VCaP (cell line): ENCODE measurements at regions not wholly inside any gene's neighbourhood (a gene's known extent, or its start where the extent isn't known, plus 50 kb on each side); places are given as distances from the start of the nearest gene placed in this dataset.

Experiments used
- H3K27ac ChIP-seq: fragments of 450-650 bp; 2 replicates; pipeline ENCODE4 v1.5.1; 2017
- CTCF ChIP-seq: fragments of 450-650 bp; conservative IDR thresholded peaks from 2 replicates; pipeline ENCODE4 v1.5.1; 2017; ENCODE audit warnings: mild to moderate bottlenecking, moderate library complexity

- H3K27ac ChIP-seq, result no peak overlapping the region
- TF ChIP-seq CTCF, result no peak
Observed at GRCh38 chr1:239169276-239169675, 217.1 kb upstream of the CHRM3 start.

GRCh38 chr1:239164451-239165180, 221.8 kb upstream of the CHRM3 start:
- TF ChIP-seq CTCF, result no peak
- H3K27ac ChIP-seq, result no peak overlapping the region

GRCh38 chr1:239155466-239156091, 230.8 kb upstream of the CHRM3 start:
- H3K27ac ChIP-seq, result no peak overlapping the region
- TF ChIP-seq CTCF, result no peak

- TF ChIP-seq CTCF, result no peak
- H3K27ac ChIP-seq, result no peak overlapping the region
Observed at GRCh38 chr1:239151937-239152336, 234.4 kb upstream of the CHRM3 start.

GRCh38 chr1:239140968-239141367, 245.4 kb upstream of the CHRM3 start:
- H3K27ac ChIP-seq, result no peak overlapping the region
- no peak for TF ChIP-seq CTCF

- no peak for TF ChIP-seq CTCF
- no peak overlapping the region for H3K27ac ChIP-seq
Observed at GRCh38 chr1:239139801-239140200, 246.6 kb upstream of the CHRM3 start.

- H3K27ac ChIP-seq, result no peak overlapping the region
- TF ChIP-seq CTCF, result no peak
Observed at GRCh38 chr1:239128541-239128940, 257.8 kb upstream of the CHRM3 start.
